HG03025 (cell line): ENCODE measurements at regions not wholly inside any gene's neighbourhood (a gene's known extent, or its start where the extent isn't known, plus 50 kb on each side); places are given as distances from the start of the nearest gene placed in this dataset.

Source experiments
- ATAC-seq: cut with Tn5 transposase; IDR thresholded peaks from one replicate; pipeline ENCODE4 v1.9.1; 2021; ENCODE audit warnings: mild to moderate bottlenecking, moderate library complexity; ENCODE audit not compliant: unreplicated experiment, low FRiP score

DNA sequence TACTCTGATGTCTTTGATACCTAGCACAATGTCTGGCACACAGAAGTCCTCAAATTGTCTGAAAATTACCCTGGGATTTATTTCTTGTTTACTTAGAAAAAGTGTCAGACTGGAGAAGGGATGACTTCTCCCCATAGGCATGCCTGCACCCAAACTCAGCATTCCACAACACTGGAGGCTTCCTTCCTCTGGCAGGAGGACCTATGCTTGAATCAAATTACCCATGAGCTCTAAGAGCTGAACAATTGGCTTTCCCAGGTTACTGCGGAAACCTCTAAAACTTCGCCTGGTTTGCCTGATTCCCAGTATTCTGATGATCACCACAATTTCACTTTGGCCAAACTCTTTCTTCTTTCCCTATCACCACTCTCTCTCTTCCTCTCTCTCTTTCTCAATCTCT is 217.4 kb downstream of the DIPK2A start:
- ATAC-seq, result no peak

DNA sequence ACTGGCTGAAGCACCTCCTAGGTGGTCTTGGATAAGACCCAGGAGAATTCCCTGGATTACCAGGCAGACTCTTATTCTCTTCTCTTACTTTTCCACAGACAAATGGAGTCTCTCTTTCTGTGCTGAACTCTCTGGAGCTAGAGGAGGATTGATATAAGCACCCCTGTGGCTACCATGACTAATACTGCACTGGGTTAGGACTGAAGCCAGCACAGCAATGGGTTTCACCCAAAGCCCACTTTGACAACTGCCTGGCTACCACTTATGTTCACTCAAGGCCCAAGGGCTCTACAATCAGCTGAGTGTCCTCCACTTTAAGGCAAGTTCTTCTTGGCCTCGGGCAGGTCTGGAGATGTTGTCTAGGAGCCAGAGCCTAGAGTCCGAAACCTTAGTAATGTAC is 225.5 kb downstream of the DIPK2A start:
- no peak for ATAC-seq

DNA sequence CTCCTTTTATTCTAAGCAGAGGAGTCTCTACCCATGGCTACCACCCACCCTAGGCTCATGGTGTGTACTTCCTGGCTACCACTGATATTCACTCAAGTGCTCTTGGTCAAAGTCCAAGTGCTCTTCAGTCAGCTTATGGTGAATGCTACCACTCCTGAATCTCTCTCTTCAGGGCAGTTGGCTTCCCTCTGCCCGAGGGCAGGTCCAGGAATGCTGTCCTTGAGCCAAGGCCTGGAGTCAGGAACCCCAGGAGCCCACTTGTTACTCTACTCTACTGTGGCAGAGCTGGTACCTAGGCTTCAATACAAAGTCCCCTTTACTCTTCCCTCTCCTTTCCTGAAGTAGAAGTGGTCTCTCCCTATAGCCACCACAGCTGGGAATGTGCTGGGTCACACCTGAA is 226.0 kb downstream of the DIPK2A start:
- ATAC-seq, result no peak

DNA sequence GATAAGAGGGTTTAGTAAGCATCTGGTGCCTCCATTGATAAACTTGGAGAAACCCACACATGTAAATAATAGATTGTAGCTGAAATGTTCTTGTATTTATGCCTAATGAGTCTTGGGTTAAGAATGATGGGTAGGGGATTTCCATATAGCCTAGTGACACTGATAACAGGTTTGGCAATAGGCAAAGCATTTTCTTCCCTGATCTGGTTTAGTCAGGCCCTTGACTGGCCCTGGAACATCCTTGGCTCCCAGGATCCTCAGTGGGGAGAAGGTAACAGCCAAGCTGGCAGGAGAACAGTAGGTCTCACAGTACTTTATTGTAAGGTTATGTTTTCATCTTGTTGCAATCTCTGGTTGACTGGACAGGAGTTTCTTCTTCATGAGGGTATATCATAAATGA is 228.4 kb downstream of the DIPK2A start:
- ATAC-seq, result no peak

DNA sequence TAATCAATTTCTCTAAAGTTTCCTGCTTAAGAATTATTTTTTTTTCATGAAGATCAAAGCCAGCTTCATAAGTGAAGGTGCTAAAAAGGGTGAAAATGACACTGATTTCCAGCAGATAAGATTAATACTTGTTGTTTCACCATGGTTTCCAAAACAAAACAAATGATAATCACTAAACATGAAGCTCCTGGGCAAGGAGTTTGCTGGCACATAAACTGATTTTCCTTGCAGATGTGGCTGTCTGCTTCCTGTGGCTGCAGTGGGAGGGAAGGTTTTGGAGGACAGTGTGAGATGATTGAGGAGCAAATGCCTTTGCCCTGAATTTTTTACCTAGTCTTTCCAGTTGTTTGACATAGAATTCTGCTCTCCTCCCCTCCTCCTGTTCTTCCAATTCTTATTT is 228.8 kb downstream of the DIPK2A start:
- no peak for ATAC-seq

DNA sequence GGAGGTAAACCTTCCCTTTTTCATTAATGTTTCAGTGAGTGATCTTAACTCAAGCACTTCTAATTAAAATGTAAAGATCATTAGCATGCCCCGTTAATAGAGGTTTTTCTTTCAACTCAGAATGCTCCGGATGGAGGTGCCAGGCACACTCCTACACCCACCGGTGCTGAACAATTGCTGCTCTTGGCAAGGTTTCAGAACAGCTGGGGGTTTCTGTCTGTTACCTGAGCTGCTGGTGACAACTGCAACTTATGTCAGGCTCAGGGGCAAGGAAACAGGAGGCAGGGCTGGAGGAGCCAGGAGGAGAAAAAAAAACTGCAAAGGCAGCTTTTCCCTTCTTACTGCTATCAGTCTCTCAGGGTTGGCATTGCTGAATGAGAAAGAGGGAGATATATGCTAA is 250.1 kb downstream of the DIPK2A start:
- ATAC-seq, result no peak

DNA sequence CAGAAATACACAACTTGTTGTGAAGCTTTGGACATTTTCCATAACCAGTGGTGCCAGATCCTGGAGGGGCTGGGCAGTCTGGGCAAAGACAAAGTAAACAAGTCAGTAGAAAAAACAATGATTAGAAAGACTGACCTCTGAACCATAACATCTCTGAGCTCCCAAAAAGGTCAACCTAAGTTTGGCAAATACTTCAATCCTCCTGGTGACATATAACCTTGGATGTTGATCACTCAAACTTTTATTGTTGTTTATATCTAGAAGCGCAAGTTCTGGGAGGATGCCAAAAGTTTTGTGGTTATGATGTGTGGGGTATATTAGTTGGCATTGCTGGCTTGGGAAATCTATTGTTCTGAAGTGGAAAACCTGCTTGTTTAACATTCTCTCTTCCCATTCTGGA is 257.7 kb downstream of the DIPK2A start:
- ATAC-seq, result no peak

DNA sequence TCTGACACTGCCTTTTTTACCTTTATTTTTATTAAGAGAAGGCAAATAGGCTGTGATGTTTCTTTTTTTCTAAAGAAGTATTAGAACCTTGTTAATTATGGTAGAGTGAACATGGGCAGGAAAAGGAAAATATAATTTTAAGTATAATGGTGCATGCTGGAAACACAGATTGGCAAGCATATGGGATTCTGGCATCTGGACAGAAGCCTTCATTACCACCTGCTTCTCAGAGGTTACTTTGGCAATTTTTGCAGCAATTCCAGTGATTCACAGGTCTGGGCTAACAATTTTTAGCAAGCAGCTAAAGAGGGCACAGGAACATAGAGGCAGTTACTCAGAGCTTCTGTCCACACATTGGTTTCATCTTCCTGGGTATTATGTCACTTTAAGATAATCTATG is 258.3 kb downstream of the DIPK2A start:
- ATAC-seq, result no peak

DNA sequence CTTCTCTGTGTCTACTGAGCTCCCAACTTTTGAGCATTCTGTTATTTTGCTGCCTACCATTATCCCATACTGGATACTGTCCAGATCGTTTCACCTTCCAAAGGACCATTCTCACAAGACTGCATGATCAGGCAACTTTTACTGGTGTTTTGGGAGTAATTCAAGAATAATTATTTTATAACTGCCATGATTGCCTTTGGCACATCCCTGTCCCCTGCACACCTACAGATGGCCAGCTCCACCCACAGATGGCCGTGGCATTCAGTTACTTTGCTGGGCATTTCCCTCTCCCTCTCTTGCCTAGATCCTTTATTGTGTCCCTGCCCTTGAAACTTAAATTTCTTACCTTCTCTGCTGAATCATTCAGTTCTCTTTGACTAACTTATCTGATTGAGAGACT is 263.9 kb downstream of the DIPK2A start:
- ATAC-seq, result no peak

DNA sequence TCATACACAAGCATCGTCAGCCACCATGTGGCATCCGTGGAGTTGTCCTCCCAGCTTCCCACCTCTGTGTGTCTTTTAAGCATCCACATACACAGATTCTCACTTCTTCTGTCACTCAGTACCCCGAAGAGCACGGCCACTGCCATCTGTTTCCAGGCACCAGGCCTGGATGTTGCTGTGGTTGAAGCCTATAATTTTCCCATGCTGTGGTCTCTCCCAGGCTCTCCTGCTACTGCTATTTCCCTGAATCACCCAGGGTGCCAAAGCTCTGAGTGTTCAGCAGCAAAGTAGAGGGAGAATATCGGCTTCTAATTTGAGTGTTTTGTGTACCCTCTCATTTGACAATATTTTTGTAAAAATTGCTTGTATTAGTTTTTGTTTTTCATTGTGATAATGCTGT is 265.7 kb downstream of the DIPK2A start:
- ATAC-seq, result no peak

DNA sequence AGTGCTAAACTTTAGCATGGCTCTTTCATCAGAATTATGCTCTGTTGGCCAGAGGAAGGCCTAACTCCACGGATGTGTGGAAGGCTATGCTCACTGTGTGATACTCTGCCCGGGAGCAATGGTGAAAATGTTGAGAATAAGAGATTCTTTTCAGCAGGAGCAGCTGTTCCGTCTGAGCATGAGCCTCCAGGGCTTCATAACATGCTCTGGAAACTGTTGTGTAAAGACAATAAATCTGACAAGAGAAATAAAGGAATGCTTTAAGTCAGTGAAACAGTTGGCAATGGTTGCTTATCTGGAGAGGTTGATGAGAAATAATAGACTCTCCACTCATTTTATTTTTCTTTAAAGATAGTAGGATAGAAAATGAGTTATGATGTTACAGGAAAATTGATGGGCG is 269.8 kb downstream of the DIPK2A start:
- no peak for ATAC-seq

DNA sequence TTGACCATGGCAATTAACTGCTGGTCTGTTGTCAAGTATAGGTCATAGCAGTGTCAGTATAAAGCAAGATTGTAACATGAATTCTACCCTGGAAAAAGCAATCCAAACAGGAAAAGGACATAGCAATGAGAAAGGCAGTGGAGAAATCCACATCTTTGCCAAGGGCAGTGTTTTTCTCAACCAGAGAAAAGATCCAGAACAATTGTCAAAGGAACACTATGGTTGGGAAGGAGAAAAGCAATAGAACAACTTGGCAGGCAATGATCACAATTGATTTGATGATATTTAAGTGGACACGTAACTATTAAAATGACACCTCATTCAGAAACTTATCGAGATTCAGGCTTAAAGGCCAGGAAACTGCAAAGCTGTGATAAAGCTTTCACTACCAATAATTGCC is 271.1 kb downstream of the DIPK2A start:
- no peak for ATAC-seq

DNA sequence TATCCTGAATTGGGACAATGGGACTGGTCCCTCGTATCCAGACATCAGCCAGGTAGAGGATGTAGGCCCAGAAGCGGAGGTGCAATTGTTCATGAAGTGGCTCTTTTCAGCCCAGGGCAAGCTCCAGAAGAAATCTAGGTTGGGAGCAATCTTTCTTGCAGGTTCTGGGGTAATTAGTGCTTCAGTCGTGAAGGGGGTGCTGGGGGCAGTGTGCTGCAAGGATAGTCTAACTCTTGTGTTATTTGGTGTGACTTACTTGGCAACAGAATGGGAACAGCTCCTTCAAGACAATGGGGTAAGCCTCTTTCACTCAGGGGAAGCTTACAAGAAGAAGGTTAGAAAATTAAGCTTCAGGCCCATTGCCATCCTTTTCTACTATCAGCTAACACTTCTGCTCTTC is 273.0 kb downstream of the DIPK2A start:
- ATAC-seq, result no peak

DNA sequence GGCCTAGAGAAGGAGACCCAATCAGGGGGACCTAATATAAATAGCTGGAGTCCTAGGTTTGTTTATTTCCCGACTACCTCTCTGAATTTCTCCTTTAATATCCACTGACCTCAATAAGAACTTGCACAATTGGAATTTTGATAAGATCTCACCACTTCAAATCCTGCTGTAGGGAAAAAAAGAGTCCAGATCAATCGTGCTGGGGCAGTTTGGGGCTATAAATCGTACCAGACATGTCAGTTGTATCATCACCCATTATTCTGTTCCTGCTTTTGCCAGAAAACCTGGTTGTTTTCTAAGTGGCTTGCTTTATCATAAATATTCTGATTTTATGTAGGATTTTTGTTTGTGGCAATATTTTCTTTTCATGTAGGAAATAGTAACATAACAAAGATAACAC is 281.3 kb downstream of the DIPK2A start:
- no peak for ATAC-seq

DNA sequence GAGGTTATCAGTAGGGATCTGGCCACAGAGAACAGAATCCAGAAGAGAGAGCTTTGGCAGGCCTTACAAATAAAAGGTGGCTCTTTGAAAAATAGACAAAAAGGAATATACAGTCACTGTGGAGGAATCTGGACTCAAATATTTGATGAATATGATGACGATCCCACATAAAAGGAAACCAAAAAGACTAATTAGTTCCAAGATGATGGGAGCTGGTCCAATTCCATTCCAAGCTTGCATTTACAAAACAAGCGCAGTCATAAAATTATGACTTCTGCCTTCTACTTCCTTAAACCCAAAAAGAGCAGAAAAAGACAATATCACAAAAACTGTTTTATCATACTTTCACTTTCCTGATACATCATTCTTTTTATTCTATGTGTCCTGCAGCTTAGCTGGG is 285.8 kb downstream of the DIPK2A start:
- ATAC-seq, result no peak

DNA sequence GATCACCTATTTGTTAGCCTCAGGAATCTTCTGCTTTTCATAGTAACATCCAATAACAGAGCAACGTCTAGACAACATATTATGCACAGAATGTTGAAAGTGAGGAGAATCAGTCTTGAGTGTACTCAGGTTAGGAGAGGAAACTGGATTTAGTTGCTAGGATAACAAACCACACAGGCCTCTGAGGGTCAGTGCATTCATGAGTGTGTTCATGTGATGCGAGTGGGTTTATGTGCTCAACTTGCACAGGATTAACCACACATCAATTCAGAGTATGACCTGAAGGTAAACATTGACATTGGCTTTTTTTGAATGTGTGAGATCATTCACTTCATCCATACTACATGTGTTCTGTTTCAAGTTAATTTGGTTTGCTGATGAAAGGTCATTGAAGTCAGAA is 287.6 kb downstream of the DIPK2A start:
- no peak for ATAC-seq

DNA sequence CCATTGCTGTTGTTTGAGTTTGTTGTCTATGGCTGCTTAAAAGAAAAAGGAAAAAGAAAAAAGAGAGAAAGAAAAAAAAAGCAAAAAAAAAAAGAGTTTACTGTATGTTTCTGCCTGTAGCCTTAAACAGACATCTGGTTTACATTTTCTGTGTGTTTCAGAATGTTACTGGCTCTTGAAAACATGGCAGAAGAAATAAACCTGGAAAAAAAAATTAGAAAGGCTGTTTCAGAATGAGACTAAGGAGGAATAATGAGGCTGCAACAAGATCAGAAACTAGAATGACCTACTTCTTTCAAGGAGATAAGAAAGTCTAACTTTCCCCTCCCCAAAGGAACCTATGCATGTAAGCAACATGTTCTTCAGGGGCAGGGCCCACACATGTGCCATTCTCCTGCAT is 292.1 kb downstream of the DIPK2A start:
- no peak for ATAC-seq

DNA sequence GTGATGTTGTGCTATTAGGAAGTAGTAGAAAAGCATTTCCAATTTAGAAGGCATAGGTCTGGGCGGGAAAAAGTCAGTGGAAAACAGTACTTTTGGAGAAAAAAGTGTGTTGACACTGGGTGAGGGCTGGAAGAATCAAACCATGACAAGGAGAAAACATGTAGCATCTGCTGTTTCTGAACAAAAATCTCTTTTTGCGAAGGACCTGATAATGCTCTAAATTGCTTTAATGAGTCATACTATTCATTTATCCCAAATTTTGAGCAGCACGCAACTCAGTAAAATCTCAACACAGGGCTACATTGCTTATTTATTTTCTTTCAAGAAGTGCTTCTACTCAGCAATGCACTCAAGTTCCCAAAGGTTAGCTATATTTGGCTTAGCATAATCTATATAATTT is 292.7 kb downstream of the DIPK2A start:
- no peak for ATAC-seq

DNA sequence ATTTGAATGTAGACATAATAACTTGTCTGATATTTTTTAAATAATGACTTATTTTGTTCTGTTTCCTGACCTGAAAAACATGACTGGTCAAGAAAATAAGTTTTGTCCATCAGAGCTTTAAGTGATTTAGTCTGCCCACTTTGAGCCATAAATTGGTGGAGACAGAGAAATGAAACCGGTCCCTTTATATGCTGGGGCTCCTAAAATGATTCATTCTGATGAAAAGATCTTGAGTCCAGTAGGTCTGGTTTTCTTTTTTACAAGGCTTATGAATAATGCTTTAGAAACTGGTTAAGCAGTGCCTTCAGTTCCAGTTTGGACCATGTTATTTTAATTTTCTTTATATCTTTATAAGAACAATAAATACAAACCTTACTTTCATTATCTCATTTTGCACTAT is 293.2 kb downstream of the DIPK2A start:
- no peak for ATAC-seq

DNA sequence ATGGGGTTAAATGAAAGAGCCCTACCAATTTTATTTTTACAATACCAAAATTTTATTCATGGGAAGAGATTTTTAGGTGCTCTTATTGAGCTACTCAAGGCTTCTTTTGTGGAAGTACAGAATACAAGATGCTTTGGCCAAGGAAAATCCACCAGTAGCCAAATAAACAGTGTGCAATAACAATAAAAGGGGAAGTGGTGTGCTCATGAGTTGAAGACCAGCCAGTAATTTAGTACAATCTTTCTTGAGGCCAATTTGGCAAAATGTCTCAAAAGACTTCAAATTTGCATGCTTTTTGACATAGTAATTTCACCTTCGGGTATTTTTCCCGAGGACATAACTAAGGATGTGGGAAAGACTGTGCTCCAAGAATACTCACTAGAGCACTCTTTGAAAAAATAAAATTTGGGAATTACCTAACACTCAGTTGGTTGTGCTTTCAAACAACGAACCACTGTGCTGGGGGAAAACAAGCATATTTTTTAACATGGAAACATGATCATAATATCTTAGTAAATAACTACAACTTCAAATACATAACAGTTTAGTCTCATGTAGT is 294.0 kb downstream of the DIPK2A start:
- ATAC-seq, result no peak

DNA sequence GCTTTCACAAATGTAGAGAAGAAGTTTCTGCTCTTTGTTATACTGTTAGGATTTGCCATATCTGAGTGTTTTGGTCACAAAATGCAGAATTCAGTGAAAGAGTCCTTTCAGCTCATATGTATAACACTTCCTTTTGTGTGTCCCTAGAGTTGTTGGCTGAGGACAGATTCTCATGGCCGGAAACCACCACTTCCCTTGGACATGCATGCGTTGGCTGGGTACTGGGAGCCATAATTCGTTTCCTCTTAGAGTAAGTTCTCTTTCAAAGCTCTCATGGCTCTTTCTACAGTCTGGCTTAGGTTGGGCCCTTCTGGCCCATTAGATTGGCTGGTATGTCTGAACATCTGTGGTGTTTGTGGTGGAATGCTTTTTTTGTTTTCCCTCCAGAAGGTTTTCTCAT is 298.5 kb downstream of the DIPK2A start:
- ATAC-seq, result no peak

DNA sequence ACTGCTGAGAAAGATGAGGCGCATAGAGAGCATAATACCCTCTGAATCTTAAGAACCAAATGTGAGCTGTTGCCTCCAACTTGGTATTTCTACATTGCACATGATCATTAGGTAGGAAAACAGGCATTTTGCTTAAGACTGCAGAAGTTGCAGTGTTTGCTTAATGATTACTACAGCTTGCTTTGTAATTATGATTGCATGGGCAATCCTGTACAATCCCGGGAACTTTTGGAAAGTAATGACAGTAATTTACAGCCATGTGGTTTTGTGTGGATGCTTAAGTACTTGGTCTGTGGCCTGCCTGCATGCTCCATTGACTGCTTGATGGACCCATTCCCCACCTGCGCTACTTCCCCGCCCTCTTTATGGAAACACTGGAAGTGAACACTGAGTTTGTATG is 301.1 kb downstream of the DIPK2A start:
- ATAC-seq, result no peak

DNA sequence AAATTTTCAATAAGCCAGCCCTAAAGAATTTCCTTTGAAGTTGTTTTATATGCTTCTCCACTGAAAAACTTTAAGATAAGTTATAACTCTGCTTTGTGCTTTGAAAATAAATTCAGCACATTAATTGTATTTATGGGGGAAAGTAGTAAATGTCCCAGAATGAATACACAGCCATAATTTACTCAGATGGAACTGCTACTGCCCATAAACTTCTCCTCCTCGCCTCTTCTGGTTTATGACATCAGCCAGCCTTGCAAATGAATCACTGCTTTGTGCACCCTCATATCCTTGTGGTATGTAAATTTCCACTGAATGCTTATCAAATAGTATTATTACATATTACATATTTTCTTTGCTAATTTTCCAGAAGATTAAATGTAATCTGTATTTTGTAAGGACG is 302.0 kb downstream of the DIPK2A start:
- no peak for ATAC-seq
